ENCODE measurements at regions not wholly inside any gene's neighbourhood (a gene's known extent, or its start where the extent isn't known, plus 50 kb on each side); places are given as distances from the start of the nearest gene placed in this dataset.
"Not testable (repeated sequence)": the region's sequence is repeated elsewhere in the genome, so short reads cannot be mapped to it uniquely, and the experiment has no call there.

DNA sequence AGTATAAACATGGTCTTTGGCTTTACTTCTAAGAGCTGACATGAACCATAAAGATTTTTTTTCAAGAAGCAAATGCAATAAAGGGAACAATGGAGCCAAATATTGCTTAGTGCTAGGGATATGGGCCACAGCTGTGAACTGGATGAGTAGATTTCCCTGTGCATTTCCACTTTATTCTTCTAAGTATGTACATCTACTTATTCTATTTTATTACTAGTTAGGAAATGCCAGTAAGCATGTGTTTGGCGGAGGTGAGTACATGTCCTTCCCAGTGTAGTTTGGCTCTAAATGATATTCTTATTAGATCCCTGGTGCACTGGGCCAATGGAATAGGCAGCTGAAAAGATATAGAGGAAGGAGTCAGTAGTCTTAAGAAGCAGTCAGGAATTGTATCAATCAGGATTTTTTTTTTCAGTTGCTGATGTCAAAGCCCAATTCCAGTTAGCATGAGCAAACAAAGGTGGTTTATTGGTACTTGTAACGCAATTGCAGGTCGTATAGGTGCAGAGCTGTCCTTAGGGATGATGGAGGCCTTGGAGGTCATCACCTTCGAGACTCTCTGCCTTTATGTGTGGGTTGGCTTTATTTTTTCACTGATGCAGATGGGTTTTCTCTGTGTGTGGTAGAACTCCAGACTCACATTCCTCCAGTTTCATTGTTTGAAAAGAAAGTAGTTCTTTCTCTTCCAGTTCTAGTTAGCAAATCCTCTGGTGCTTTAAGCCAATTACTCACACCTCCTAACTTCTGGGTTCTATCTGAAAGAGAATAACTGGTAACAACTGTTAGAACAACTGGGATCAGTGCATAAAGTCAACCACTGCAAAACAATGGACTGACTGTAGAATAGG is 139.0 kb upstream of the LRIG3 start:
- no peak for ATAC-seq
- DNase-seq (ENCODE audit: low spot score), result no peak

DNA sequence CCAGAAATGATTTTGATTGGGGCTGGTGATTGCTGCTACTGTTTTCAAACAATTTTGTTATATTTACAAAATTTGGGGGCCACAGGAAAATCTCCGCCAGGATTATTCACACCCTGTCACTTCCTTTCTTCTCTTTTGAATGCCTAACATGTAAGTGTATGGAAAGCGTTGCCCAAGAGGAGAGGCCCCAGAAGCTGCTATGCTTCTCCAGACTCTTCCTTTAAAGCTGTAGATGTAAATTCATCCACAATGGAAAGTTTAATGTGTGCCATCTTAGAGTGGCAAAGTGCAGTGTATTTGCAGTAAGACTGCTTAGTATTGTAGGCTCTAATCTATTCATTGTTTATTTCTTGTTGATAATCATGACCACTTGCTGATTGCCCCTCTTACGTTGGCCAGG is 136.7 kb upstream of the LRIG3 start:
- ATAC-seq (no peak), DNase-seq (ENCODE audit: low spot score) (no peak)

DNA sequence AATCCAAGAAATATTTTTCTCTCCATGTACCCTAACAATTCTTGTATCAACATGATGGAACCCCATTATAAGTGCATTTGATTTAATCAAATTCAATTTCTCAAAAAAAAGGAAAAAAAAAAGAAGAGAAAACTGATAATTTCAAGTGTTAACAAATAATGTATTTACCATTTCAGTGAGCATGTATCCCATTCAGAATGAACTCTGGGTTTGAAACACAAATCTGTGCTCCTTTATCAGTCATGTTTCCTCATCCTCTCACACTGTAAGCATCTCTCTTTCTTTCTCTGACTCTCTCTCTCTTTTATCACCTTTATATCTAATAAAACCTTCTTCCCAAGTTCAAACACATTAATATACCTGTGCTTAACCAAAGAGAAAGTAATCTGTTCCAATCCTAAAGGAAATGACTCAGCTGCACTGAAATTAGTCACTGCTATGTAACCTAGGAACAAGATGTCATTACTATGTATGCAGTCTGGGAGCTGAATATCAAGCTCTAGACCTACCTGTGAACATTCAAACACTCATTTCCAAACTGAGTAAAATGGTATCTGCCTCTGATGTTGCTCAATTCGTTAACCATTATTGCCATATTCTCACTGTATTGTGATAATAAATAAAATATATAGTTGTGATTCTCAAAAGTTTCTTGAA is 135.0 kb upstream of the LRIG3 start:
- ATAC-seq, result no peak
- no peak for DNase-seq (ENCODE audit: low spot score)

GRCh38 chr12:59053266-59053899 is 133.1 kb upstream of the LRIG3 start:
- not testable (repeated sequence) for DNase-seq (ENCODE audit: low spot score); ATAC-seq

DNA sequence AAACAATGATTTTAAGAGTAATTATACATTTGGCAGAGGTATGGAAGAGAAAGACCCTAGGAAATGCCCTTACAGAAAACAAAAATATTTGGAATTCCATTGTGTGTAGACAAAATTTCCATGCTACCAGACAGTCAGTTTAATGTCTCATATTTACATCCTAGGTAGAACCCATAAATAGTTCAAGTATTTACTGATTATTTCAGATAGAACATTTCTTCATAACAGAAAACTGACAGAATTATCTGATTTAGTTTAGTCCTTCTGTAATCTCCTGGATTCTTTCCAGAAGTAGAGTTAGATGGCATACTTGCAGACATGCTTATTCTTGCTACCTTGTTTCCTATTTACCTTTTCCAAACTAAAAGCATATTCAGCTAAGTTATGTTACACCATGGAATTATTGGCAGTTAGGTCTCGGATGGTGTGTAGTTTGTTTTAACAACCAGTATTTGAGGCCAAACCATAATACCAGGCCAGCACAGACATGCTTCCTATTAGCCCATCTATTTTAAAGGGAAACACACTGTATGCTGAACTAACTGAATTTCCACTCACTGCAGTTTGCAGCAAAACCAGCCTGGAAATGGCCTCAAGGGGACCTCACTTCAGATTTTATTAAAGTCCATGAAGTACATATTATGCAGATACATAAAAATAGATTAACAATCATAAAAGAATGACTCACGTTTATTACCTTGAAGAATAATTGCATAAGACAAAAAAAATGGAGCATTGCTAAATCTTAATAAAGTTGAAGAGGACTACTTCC is 126.6 kb upstream of the LRIG3 start:
- no peak for DNase-seq (ENCODE audit: low spot score)
- ATAC-seq, result no peak

DNA sequence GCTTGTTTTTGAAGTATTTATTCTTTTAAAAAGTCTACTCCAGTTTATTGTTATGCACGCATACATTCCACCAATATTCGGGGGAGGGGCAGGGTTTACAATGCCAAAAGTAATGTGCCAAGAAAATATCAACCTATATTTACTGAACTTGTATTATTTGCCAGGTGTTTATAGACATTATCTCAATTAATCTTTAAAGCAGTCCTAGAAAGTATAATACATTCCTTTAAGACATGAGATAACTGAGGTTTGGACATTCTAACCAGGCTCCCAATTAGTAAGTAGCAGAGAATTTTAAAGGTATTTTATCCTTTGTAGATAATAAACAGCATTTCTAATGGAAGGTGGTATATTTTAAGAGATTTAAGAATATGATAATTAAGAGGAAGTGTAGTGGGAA is 124.5 kb upstream of the LRIG3 start:
- DNase-seq (ENCODE audit: low spot score), result no peak
- no peak for ATAC-seq

- DNase-seq (ENCODE audit: low spot score) (no peak), ATAC-seq (no peak)
These were observed 121.2 kb upstream of the LRIG3 start for GRCh38 chr12:59041241-59042121.

DNA sequence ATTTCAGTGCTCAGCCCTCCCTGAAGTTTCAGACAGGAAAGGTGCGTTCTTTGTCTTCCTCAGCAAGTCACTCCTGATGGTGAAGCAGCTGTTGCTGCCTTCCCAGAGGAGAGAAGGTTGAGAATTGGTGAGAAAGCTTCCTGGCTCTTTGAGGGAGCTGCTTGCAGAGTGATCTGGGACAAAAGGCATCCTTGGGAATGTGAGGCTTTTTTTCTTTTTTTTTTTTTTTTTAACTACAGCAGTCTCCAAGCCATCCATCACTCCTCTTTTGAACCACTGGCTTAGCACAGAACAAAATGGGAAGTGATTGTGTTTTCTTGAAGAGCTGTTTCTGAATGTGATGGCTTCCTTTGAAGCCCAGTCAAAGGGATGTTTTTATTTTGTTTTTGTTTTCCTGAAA is 120.4 kb upstream of the LRIG3 start:
- no peak for DNase-seq (ENCODE audit: low spot score)
- ATAC-seq, result no peak

- DNase-seq (ENCODE audit: low spot score), result no peak
- no peak for ATAC-seq
These were observed 119.7 kb upstream of the LRIG3 start for GRCh38 chr12:59040043-59040442.

- no peak for ATAC-seq
These were observed 118.7 kb upstream of the LRIG3 start for GRCh38 chr12:59039005-59039404.

GRCh38 chr12:59036973-59037762 is 116.9 kb upstream of the LRIG3 start:
- no peak for DNase-seq (ENCODE audit: low spot score)
- peak; percentile 25 for ATAC-seq

More at GRCh38 chr12:59039005-59039404, 118.7 kb upstream of the LRIG3 start:
- DNase-seq (ENCODE audit: low spot score), result no peak

- ATAC-seq (no peak), DNase-seq (ENCODE audit: low spot score) (no peak)
These were observed 116.0 kb upstream of the LRIG3 start for GRCh38 chr12:59036347-59036746.

DNA sequence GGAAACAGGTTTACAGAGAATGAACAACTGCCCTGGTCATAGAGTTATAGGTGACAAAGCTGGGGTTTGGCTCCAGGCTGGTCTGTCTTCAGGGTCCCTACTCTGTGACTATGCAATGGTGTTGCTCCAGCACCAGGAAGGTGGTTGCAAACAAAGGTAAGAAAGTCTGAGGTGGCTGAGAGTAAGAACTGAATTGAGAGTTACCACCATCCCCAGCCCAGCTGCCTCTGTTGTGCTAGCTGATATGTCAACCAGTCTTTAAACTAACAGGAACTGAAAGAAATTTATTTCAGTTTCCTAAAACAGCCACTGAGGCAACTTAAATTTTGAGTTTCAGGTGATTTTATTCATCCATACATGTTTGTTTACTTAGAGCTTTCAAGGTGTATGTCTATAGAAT is 111.0 kb upstream of the LRIG3 start:
- ATAC-seq (no peak), DNase-seq (ENCODE audit: low spot score) (no peak)

DNA sequence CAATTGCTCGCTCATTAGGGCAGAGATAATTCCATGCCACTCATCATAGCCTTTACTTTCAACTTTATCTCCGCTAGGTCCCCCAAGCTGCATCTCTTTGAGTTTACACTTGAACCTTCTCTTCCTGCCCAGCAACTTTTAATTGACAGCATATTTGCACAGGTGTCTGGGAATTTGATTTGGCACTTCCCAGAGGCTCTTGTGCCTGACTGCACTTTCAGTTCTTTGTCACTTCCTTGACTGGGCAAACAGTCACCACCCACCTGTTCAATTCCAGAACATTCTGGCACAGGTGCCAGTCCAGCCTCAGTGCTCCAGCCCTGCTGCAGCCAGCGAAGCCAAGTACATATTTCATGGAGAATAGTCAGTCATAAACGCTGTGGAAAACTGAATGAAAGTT is 110.1 kb upstream of the LRIG3 start:
- ATAC-seq, result no peak
- no peak for DNase-seq (ENCODE audit: low spot score)

DNA sequence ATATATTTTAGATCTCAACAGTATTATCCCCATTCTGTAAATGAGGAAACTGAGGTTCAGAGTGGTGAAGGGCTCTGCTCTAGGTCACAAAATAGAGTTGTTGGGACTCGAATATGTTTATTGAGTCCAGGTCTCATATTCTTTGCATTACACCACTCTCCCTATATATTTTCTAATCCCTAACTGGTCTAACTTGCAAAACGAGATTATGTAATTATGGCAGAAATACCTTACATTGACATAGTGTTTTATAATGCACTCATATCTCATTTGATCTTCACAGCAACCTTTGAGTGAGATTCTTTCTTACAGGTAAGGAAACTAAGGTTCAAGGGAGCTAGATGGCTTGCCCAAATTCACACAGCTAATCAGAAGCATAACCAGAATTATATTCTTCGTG is 106.9 kb upstream of the LRIG3 start:
- no peak for DNase-seq (ENCODE audit: low spot score)
- ATAC-seq, result no peak

DNA sequence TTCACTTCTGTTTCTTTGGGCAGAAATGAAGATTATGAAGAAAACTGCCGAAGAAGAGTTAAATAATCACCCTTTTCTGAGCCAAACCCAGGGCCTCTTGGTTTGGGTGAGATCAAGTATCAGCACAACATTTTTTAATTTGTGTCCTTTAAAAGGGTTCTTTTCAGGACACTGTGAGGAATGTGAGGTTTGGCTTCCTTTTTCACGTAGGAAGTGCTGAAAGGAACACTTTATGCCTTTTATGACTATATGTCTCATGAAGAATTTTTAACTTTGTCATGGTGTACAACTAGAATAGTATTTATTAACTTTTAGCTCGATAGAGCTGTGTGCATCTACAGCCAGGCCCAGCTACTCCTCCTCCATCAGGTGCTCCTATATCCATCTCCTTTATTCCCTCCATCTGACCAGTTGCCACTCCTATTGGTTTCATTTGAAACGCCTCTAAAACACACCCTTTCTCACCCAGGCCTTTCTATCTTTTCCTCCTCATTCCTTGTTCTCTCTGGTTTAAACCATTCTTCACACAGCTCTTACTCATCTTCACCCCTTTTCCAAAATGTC is 103.6 kb upstream of the LRIG3 start:
- DNase-seq (ENCODE audit: low spot score), result no peak
- no peak for ATAC-seq

DNA sequence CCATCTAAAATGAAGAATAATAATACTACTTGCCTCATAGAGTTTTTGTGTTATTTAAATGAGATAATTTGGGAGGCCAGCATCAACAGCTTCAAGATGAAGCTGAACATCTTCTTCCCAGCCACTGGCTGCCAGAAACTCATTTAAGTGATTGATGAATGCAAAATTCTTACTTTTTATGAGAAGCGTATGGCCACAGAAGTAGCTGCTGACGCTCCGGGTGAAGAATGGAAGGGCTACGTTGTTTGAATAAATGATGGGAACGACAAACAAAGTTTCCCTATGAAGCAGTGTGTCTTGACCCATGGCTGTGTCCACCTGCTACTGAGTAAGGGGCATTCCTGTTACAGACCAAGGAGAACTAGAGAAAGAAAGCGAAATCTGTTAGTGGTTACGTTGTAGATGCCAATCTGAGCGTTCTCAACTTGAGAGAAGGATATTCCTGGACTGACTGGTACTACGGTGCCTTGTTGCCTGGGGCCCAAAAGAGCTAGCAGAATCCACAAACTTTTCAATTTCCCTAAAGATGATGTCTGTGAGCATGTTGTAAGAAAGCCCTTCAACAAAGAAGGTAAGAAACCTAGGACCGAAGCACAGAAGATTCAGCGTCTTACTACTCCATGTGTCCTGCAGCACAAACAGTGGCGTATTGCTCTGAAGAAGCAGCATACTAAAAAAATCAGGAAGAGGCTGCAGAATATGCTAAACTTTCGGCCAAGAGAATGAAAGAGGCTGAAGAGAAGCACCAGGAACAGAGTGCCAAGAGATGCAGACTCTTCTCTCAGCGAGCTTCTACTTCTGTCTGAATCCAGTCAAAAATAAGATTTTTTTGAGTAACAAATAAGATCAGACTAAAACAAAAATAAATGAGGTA is 100.0 kb upstream of the LRIG3 start:
- DNase-seq (ENCODE audit: low spot score) (no peak), ATAC-seq (no peak)

- DNase-seq (ENCODE audit: low spot score), result no peak
- no peak for ATAC-seq
These were observed 94.6 kb upstream of the LRIG3 start for GRCh38 chr12:59014885-59015284.

Data from left lobe of liver (tissue), 2 donors.